HL-60 (cell line): ENCODE measurements at regions not wholly inside any gene's neighbourhood (a gene's known extent, or its start where the extent isn't known, plus 50 kb on each side); places are given as distances from the start of the nearest gene placed in this dataset.

Source experiments
- CTCF ChIP-seq: IDR thresholded peaks from one replicate; pipeline ENCODE4 v1.5.1; 2011; ENCODE audit warnings: low read length, control low read depth, inconsistent platforms; ENCODE audit not compliant: insufficient read depth
- POLR2AphosphoS5 ChIP-seq: IDR thresholded peaks from 2 replicates; pipeline ENCODE4 v1.6.1; 2012; ENCODE audit warnings: low read depth

DNA sequence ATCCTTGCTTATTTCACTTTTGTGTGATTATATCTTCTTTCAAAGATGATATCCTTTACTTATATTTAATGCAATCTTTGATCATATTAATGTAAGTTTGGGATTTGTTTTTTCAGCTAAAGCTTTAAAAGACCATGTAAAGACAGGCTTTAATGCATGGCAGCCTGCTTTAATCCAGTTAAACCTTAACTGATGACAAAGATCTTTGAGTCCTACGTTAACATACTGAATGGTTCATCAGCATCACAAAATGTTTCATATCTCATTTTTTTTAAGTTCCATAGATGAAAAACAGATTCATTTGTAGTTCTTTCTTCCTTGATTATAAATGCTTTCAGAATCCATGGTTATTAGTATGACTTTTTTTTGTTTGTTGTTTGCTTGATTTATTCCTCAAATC is 1102.8 kb downstream of the FSTL5 start:
- TF ChIP-seq CTCF = no peak
- TF ChIP-seq POLR2AphosphoS5 = no peak
